ENCODE measurements at regions not wholly inside any gene's neighbourhood (a gene's known extent, or its start where the extent isn't known, plus 50 kb on each side); places are given as distances from the start of the nearest gene placed in this dataset.
"Not testable (repeated sequence)": the region's sequence is repeated elsewhere in the genome, so short reads cannot be mapped to it uniquely, and the experiment has no call there.

DNA sequence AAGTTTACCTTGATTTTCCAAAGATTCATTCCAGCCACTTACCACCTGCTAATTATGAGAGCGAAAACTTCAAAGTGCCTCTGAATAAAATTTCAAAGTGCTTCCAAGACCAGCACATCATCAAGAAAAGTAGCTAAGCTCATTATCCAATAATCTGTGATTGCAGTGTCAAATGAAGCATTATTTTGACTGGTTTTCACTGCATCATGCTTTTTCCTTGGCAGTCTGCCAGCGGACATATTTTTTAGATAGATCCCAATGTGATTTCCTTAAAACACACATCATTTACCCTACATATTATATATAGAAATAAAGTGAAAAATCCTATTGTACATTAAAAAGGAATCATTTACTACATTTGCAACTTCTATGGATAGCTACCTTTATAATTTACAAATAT is 508.6 kb upstream of the FAM174A start:
- no peak for DNase-seq (ENCODE audit: low read depth)

DNA sequence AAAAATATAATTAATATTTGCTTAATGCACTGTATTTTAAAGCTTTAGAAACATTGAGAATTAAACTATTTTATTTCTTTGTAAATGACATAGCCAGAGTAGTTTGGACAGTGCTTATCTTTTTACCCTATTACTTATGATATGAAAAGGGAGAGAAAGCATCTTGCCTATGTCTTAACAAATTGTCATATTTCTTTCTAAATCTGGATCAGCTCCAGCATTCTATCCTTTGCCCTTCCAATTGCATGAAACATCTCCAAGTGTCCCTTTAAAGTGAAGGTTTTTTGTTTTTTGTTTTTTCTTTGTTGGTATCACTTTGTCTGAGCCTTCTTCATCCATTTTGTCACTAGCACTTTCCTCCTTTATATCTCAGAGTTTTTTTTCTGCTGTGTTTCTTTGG is 511.6 kb upstream of the FAM174A start:
- no peak for DNase-seq (ENCODE audit: low read depth)

DNA sequence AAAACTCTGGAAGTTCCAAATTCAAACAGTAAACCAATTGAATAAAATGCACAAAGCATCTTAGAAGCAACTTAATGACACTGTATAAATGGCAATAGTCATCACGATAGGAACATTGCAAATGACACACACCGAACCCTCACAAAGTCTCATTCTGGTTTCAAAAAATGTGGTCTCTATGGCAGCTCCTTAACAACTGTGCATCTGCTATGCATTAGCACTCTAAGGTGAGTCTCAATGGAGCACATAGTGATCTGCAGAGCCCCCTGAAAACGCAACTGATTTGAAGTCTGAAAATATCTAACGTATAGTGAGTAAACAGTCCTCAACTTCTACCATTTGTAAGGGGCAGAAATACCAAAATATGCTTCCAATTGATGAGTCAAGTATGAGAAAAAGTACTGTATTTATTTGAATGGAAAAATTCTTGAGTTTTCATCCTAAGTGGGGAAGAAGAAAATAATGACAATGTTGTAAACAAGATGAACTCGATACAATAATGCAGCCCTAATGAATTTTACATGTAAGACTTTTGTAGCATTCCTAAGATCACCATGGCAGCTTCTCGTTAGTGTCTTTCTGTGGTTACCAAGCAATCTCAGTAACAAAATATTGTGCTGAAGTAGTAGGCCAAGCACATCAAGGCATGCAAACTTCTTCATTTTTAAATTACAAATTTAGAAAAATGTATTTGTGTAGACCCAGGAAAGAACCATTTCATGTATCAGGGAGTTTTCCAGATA is 517.5 kb upstream of the FAM174A start:
- DNase-seq (ENCODE audit: low read depth): no peak

DNA sequence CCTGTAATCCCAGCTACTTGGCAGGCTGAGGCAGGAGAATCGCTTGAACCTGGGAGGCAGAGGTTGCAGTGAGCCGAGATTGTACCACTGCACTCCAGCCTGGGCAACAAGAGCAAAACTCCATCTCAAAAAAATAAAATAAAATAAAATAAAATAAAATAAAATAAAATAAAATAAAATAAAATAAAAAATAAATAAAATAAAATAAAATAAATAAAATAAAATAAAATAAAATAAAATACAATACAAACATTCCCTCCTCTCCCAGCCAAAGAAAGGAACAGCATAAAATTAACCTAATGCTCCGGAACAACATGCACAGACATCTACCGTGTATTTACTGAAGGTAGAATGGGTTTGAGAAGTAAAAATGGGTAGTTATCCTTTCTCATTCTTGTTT is 521.9 kb upstream of the FAM174A start:
- not testable (repeated sequence) for DNase-seq (ENCODE audit: low read depth)

DNA sequence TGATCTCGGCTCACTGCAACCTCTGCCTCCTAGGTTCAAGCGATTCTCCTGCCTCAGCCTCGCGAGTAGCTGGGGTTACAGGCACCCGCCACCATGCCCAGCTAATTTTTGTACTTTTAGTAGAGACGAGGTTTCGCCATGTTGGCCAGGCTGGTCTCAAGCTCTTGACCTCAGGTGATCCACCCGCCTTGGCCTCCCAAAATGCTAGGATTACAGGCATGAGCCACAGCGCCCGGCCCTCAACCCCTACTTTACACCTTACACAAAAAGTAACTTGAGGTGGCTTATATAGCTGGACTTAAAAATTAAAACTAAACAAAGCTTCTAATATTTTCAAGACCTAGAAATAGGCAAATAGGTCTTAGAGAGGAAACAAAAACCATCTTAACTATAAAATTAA is 524.0 kb upstream of the FAM174A start:
- not testable (repeated sequence) for DNase-seq (ENCODE audit: low read depth)

DNA sequence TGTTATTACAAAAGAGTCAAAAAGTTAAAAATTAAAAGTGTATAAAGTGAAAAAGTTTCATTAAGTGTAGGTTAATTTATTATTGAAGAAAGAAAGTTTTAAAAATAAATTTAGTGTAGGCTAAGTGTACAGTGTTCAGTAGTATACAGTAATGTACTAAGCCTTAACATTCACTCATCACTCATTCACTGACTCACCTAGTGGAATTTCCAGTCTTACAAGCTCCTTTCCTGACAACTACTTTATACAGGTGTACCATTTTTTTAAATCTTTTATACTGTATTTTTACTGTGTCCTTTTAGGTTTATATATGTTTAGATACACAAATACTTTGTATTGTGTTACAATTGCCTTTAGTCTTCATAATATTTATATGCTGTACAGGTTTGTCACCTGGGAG is 530.2 kb upstream of the FAM174A start:
- no peak for DNase-seq (ENCODE audit: low read depth)

DNA sequence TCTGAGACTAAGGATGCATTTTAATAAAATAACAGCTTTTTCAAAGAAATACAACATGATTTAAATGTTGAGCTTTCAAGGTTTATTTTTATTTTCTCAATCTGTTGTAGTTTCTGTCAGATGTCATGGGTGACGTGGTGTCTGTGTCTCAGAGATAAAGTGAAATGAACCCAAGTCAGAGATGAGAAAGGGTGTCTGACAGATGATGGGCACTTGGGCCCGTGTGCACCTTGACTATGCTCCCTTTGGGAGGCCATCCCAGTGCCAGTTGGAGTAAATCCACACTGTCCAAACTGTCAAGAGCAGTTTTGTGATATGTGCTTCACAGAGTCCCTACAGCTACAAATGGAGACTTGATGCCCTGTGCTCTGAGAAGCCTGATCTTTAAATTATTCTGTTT is 536.9 kb upstream of the FAM174A start:
- no peak for DNase-seq (ENCODE audit: low read depth)

DNA sequence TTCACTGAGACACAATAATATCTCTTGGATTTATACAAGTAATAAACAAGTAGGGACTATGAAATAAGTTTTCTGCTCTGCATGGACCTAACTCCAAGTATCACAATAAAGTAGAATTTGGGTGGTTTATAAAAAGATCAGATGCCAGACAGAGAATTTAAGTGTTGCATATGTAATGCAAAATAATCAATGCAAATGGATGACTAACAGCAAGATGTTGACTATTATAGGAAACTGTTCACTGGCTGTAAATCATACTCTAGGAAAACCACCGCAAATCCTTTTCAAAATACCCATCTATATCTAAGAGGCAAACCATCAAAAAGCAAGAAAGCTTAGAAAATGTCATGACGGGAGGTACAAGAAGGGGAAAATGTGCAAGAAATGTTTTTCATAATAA is 539.8 kb upstream of the FAM174A start:
- no peak for DNase-seq (ENCODE audit: low read depth)

DNA sequence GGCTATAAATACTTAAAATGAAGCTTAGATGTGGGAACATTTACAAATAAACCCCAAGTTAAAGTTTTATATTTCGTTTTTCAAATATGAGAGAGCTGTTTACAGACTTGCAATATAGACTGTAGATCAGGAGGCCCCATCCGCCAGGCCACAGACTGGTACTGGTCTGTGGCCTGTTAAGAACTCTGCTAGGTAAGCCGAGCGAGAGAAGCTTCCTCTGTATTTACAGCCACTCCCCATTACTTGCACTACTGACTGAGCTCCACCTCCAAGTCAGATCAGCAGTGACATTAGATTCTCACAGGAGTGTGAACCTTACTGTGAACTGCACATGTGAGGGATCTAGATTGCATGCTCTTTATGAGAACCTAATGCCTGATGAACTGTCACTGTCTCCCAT is 561.4 kb upstream of the FAM174A start:
- no peak for DNase-seq (ENCODE audit: low read depth)

DNA sequence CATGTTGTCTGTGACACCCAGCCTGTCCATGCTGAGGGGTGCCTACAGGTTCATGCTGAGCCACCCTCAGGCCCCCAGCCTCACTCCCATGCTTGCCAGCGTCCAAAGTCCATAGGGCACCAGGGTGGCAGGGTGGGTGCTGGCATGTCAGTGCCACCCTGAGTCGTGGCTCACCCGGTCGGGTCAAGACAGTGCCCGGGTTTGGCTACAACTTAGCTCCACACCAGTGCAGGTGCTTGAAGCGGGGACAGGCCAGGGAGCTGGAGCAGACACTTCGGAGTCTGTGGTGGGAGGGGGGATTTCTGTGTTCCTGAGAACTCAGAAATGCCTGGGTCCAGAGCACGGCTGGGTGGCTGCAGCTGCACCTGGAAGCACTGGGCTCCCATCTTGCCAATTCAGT is 579.2 kb upstream of the FAM174A start:
- no peak for DNase-seq (ENCODE audit: low read depth)

DNA sequence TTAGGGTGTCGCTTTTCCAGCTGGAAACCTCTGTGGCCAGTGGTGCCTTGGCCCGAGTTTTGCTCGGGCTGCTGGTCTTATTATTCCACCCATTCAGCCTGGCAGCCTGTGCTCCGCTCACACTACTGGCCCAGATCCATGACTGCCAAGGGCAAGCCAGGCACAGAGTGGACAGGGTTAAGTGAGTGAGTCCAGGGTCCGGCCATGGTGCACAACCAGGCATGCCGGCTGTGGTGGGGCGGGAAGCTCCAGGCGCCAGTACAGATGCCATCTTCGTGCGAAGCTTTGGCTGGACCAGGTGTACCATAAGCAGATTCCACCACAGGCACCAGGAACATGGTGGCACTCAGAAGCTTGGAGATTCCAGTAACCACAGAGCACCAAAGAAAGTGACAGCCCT is 580.2 kb upstream of the FAM174A start:
- DNase-seq (ENCODE audit: low read depth): no peak

DNA sequence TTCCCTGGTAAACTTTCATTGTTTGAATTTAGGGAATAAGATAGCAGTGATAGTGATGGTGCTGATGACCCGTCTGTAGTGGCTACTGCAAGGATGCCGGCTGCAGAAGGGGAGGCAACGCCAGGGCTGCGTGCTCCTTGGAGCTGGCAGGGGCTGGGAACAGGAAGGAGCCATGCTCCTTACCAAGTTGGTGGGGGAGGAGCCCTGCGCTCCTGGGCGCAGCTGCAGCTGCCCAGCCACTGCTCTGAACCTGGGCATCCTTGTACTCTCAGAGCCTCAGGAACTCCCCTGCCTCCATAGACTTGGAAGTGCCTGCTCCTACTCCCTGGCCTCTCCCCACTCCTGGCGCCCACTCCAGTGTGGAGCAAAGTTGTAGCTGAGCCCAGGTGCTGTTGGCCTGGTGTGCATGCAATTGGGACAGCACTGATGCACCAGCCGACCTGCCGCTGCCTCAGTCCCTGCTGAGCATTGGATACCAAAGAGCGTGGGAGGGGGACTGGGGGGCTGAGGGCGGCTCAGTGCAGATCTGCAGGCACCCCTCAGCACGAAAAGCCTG is 585.1 kb upstream of the FAM174A start:
- no peak for DNase-seq (ENCODE audit: low read depth)

DNA sequence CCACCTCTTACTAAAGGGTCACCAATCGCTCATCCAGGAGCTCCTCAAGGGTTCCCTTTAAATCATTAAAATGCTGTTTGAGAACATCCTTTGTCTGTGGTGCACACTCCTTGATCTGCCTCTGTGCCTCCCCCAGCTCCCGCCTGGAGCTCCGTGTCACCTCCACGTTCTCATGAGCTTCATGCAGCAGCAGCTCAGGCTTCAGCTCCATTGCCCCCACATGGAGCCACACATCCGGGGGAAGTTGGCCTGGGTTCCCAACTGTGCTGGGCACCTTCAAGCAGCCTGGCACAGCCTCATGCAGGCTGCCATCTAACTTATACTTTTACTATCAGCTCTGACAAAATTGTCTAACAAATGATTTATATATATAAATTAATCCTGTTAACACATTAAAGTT is 585.8 kb upstream of the FAM174A start:
- no peak for DNase-seq (ENCODE audit: low read depth)

DNA sequence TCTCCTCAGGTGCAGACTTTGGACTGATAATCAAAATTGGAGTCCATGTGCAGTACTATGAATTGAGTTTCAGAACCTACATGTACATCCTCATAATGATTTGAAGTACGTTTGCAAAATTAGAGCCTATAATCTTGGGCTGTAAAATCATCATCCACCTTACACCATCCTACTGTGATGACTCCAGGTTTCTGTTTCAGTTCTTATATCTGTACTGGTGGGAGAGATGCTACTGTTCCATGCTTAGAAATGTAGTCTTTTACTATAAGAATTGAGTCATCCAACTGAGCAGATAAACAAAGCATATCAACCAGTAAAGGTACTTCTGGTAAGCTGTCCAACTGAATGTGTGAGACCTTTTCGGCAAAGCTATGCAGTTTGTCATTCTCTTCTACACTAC is 586.3 kb upstream of the FAM174A start:
- no peak for DNase-seq (ENCODE audit: low read depth)

DNA sequence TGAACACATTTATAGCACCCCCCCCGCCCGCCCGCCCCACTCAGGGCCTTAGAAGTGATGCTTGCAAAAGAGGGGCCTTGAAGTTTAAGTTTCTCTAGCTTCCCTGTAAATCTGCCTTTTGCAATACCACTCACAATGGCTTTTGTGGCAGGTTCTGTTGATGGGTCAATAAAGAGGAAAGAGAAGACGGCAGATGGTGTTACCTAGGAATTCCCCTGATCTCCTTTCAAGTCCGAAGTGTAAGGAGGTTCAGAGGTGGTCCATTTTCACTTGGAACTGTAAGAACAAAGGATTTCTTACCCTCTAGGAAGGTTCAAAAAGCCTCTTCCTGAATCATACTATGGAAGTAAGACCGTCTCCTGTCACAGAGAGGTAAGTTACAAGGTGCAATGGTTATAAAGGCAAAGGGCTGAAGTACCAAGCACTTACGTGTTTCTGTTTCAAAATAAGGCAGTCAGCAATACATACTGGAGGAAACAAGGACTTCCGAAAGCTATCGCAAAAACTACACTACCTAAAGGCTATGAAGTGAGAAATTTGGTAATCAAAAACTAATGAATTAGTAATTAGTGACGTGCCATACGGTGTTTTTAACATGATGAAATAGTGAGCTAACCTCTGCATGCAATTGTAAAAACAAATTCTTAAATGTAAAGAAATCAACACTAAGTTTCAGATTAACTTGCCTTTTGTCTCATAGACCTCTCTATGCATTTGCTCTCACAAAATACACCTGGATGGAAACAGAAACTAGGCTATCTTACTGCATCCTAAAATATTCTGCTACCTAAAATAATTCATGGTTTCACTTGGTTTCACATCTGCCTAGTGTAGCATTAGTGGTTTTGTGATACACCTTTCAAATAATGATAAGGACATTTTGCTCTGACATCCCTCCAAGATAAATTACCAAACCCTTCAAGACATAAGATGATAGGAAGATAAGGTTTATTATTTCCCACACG is 589.4 kb upstream of the FAM174A start:
- no peak for DNase-seq (ENCODE audit: low read depth)

DNA sequence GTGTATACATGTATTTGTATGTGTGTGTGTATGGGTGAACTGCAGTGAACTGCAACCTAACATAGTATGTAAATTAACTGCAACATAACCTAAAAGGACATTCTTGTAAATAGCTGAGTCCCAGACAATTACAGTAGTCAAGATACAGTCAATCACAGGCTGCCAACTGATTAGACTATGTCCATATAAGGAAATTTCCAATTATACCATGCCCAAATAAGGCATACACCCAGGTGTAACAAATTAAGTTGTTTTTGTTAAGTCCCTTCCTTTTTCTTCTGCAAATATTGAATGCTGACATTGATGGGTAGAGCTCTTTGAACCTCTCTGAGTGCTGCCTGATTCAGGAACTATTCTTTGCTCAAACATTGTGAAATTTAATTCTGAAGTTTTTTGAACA is 594.6 kb upstream of the FAM174A start:
- no peak for DNase-seq (ENCODE audit: low read depth)

DNA sequence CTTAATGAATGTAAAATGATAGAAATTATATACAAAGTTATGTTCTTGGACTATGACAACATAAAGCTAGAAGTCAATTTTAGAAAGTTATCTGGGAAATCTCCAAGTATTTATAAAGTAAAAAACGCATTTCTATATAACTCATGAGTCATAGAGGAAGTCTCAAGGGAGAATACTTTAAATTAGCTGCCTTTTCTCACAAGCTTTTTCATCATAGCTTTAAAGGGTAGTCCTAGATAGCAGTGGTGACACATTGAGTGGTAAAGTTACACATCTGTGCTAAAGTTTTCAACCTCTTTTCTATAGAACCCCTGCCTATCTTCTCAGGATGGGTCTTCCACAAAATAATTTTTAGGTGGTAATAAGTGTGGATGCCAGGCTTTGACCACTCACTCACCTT is 598.3 kb upstream of the FAM174A start:
- no peak for DNase-seq (ENCODE audit: low read depth)

DNA sequence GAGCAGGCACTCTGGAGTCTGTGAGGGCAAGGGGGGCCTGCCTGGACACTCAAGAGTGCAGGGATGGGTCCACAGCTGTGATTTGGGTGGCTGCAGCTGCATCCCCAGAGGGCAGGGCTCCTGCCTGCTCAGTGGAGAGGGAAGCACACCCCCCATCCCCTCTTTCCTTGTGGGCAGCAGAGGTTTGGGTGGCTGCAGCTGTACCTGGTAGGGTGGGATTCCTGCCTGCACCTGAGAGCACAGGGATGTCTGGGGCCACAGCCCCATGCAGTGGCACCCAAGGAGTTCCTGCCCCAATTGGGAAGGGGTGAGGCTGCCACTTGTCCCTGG is 605.4 kb upstream of the FAM174A start:
- DNase-seq (ENCODE audit: low read depth): no peak

DNA sequence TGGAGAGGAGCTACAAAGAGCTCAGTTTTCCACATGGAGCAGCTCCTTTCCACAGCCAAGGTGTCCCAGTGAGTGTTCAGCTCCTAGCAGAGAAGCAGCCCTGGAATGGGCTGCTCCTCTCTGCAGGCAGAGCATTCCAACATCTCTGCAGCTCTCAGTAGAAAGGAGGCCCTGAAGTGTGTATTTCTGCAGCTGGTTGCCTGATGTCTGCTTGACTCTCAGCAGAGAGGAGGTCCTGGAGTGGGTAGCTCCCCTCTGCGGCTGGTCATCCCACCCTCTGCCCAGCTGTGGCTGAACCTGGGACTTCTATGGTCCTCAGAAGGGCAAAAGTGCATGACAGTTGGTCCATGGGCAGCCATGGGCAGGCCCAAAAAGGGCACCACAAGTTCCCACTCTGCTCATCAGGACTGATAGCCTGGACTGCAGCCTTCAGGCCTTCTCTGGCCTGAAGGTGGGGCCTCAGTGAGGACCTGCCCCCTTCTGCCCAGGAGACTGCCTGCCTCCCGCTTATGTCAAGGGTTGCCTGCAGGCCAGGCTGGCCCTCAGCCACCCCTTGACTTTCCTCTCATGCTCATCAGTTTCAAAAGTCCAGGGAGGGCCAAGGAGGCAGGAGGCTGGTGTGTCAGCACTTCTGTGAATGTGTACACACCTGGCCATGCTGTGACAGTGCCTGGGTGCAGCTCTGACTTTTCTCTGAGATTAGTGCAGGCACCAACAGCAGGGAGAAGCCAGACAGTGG is 605.9 kb upstream of the FAM174A start:
- DNase-seq (ENCODE audit: low read depth): no peak

DNA sequence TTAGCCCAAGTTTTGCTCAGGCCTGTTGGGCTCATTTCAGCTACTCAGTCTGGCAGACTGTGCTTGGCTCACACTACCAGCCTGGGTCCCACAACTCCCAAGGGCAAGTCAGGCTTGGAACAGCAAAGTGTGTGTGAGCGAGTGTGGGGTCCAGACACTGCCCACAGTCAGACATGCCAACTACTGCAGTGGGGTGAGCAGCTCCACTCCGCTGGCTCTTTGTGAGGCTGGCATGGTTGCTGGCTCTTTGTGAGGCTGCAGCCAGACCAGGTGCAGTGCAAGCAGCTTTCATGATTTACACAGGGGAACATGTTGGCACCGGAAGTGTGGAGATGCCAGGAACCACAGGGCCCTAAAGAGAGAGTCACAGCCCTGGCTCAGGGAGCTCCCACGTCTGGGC is 606.7 kb upstream of the FAM174A start:
- DNase-seq (ENCODE audit: low read depth): no peak

DNA sequence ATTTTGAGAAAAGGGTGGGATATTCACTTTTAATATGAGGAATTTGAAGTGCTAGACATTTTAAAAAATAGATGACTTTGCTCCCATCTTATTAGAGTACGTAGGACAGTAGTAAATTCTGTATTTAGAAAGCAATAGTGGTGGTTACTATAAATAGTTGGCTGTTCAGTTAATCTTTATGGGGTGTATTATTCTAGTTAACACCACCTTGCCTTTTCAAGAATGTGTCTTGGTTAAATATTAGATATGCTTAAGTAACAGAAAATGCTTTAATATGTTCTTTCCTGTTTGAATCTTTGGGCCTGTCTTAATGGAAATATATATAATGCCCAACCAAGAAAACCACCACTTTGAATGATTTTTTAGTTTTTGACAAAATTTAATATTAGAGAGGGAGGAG is 608.7 kb upstream of the FAM174A start:
- DNase-seq (ENCODE audit: low read depth): no peak

DNA sequence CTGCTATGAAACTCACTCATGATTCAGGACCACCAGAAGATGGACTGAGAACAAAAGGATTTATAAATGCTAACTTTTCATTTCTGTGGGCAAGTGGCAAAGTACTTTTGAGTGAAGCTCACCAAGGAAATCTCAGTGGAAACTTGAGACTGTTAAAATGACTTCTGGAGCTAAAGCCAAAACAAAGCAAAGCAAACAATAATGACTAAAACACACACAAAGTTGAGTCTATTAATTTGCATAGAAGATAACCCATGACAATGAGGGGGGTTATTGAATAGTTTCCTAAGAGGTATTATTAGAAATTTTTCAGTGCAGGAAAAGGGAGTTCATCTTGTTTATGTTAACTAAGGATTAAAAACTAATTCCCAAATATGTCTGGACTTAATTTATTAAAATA is 612.8 kb upstream of the FAM174A start:
- no peak for DNase-seq (ENCODE audit: low read depth)
